HG03575 (cell line): ENCODE measurements at regions not wholly inside any gene's neighbourhood (a gene's known extent, or its start where the extent isn't known, plus 50 kb on each side); places are given as distances from the start of the nearest gene placed in this dataset.

Experiments used
- ATAC-seq: cut with Tn5 transposase; IDR thresholded peaks from one replicate; pipeline ENCODE4 v1.9.1; 2021; ENCODE audit not compliant: unreplicated experiment, insufficient number of reproducible peaks, low FRiP score; ENCODE audit errors: extremely low read depth

DNA sequence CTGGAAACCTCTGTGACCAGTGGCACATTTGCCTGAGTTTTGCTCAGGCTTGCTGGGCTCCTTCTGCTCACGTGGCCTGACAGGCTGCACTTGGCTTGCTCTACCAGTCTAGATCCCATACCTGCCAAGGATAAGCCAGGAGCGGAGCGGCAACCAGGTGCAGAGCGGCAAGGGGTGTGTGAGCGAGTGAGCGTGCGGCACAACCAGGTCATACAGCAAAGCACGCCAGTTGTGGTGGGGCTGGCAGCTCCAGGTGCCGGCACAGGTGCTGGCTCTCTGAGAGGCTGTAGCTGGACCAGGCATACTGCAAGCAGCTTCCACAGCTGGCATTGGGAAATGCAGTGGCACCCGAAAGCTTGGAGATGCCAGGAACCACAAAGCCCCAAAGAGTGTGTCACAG is 1495.1 kb downstream of the PCDH7 start:
- ATAC-seq: no peak

DNA sequence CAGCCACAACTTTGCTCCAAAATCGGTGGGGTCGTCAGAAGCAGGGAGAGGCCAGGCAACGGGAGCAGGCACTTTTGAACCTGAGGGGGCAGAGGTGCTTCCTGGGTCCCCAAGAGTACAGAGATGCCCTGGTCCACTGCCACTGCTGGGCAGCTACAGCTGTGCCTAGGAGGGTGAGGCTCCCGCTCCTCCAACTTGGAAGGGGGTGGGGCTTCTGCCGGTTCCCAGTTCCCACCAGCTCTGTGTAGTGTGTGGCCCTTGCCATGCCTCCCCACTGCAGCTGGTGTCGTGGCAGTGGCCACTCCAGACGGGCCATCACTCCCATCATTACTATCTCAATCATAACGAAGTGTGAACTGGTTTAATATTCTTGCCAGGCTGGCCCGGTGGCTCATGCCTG is 1496.3 kb downstream of the PCDH7 start:
- no peak for ATAC-seq

DNA sequence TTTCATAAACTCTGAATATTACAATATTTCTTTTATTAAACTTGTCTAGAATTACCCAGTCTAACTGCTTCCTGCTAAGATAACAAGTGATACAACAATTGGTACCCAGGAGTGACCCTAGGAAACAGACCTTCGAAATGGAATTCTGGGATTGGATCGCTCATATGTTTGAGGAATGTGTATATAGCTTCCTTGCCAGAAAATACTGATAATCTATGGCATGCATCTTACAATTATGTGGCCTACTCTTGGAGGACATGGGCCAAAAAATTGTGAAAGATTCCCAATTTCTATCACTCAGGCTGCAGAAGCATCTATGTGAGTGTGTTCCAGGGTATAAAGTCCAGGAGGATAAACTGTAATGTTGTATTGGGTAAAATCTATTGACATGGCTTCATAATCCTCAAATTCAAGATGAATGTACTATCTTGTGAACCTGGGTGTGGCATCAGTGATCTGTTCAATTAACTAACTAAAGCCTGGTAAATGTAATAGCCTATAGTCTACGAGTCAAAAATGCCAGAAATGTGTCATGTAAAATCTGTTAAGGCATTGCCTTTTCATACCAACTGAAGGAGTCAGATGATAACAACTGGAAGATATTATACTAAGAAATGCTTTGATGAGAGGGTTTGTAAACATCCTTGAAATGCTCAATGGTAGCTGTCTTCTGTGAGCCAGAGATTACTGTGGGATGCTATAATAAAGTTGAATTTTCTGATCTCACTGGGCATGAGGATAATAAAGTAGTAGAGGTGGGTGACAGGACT is 1499.3 kb downstream of the PCDH7 start:
- ATAC-seq: no peak

DNA sequence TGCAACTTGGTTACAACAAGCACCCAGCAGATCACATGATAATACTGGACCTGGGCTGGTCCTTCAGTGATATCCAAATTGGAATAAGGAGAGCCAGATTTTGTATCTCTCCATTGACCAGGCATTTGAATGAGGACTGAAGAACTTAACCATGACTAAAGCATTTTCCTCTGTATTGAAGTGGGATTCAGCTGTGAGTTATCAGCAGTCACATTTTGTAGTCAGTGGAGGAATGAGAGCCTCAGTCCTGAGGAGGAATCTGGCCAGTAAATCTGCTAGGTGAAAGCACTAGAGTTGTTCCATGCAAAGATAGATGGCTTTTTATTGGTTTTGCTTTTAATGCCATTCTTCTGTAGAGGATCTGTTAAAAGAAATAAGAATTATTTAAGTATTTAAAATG is 1506.0 kb downstream of the PCDH7 start:
- no peak for ATAC-seq

DNA sequence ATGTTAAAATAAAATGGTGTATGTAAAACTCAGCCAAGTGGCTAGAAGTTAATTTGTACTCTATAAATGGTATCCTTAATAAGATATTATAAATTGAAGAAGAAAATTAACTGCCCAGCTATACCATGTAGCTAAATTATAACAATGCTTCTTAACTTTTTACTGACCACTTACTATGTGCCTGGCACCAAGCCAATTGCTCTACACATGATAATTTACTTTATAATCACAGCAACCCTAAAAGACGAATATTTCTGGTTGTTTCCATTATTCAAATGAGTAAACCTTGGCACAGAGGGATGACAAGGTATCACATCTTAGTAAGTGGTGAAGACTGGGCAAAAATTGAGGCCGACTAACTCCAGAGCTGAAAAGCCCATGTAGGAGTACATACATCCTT is 1506.6 kb downstream of the PCDH7 start:
- no peak for ATAC-seq

DNA sequence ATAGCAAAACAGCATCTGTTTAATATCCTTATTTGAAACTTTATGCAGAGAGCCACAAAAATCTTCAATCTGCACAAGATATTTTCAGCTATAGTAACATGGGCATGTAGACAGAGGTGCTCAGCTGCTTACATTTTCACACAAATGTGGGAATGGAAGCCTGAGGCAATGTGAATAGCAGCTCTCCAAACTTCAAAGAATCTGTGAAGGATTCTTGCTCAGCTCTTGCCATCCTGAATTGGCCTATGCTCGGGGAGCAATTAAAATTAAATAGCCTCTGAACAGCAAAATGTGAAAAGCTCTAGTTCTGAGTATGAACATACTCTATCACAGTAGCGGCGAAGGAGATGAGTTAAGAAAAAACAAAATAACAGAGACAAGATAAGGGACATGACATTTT is 1523.8 kb downstream of the PCDH7 start:
- no peak for ATAC-seq

DNA sequence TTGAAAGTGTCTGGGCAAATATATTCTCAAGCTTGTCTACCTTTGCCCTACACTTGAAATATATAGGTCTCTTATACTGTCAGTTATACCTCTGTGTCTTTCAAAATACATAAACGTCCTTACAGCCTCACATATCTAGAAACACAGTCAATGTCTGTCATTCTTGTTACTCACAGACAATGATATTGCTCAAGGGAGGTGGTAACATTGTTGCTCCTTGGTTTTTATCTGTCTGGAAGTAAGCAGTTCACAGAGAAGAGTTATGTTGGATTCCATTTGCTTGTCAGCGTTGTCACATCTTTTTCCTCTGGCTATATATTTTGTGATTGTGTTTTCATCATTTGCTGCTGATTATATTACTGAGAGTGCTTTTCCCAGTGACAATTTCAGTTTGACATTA is 1528.9 kb downstream of the PCDH7 start:
- no peak for ATAC-seq

DNA sequence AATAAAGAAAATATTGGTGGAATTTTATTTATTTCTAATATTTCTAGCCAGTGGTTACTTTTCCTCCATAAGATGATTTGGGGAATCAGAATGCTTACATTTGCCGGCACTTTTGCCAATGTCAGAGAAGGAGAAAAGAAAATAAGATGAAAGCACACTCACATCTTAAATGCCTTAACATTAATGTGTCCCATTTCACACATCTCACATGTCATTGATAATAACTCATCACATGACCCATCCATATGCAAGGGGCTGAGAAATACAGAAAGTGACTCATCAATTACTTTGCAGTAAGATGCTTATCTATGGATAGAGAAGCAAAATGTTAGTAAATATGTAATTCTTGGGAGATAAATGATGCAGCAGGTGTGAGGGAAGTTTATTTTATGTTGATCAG is 1531.0 kb downstream of the PCDH7 start:
- no peak for ATAC-seq

DNA sequence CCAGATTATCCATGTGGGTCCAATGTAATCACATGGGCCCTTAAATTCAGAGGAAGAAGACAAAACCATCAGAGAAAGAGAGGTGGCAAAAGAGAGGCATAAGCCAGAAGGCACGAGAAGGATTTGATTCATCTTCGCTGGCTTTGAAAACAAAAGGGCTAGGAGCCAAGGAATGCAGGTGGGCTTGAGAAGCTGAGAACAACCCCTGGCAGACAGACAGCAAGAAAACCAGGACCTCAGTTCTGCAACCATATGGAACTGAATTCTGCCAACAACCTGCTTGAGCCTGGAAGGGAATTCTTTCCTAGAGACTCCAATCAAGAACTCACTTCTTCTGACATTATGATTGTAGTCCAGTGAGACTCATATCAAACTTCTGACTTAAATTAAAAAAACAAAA is 1531.8 kb downstream of the PCDH7 start:
- no peak for ATAC-seq

DNA sequence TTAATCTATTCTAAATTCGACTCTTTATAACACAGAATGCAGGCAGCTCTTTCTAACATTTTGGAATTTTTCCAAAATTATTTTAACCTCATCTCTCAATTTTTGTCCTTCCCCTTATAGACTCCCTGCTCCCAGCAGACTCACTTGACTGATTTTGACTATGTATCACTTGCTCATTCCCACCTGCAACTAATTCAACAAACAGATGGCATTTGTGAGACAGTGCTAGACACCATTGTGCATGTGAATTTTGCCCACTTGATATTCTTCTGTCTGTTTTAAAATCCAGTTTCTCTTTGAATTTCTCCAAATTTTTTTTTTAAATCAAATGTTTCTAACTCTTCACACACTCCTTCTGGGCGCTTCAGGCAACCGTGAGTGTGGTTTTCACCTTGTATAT is 1534.0 kb downstream of the PCDH7 start:
- no peak for ATAC-seq

DNA sequence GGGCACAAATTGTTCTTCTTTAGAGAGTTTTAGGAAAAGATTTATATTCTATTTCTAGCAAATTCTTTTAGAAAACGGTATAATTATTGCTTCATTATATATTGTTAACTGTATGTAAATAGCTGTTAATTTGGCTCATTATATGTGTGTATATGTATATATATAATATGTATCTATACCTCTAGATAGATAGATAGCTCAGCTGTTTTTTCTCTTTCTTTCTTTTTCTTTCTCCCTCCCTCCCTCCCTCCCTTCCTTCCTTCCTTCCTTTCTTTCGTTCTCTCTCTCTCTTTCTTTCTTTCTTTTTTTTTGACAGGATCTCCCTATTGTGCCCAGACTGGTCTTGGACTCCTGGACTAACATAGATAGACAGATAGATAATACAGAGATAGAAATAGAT is 1538.8 kb downstream of the PCDH7 start:
- no peak for ATAC-seq

DNA sequence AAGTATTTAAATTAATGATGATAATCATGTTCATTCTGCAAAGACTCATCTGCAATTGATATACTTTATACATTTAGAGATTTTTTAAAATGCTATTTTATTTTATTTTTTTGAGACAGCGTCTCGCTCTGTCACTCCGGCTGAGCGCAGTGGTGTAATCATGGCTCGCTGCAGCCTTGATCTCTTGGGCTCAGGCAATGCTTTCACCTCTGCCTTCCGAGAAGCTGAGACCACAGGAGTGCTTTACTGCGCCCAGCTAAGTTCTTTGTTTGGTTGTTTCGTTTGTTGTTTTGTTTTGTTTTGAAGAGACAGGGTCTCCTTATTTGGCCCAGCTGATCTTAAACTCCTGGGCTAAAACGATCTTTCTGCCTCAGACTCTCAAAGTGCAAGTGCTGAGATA is 1541.0 kb downstream of the PCDH7 start:
- ATAC-seq: no peak

DNA sequence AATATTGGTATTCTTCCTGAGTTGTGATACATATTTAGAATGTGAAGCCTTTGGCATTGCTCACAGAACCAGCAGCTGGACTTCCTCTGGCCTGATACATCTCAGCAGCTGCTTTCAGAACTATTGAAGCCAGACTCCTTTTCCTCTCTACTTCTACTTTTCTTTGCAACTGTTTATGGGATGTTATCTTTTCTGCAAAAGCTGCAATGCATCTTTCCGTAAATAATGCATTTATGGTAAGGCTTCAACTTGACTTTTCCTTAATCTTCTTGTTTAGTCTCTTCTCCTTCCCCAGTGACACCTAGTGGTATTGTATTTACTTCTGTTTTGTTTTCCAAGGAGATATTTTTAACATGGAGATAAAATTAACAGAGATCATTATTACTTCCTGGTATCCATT is 1548.7 kb downstream of the PCDH7 start:
- ATAC-seq: no peak

DNA sequence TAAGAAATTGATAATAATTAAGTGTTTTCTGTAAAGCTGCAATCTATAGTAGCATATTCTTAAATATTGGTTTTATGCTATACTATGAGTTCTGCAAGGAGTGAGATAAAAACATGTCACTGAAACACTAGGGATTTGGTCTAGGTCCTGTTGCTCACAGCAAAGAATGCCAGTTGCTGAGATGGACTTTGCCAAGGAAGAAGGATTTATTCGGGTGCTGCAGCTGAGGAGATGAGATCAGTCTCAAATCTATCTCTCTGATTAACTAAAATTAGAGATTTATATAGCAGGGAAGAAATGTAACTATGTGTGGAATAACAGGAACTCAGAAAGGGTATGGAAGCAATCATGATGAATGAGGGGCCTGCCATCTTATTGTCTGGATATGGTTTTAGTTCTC is 1569.9 kb downstream of the PCDH7 start:
- no peak for ATAC-seq

DNA sequence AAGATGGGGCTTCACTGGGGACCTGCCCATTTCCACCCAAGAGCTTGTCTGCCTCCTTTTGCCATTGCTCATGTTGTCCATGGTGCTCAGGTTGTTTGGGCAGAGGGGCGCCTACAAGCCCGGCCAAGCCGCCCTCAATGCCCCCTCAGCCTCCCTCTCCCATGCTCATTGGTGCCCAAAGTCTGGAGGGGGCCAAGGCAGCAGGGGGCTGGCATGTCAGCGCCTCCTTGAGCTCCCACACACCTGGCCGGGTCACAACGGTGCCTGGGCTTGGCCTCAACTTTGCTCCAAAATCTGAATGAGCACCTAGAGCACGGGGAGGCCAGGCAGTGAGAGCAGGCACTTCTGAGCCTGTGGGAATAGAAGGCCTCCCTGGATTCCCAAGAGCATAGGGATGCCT is 1598.8 kb downstream of the PCDH7 start:
- ATAC-seq: no peak

DNA sequence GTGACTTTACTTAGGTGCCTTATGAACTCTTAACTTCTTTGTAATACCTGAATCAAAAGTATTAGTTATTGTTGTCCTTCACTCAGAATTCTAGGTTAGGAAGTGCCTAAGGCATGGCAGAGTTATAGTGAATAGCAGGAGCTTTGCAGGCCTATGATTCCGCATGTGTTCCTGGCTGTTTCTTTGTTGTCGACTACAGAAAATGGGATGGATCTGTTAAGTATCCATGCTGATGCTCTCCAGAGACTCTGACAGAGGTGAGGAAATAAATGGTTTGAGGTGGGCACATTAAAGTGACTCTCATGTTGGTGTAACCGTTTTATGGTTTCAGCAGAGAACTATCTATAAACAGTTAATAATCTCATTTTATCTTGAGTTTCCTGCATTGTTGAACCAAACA is 1601.3 kb downstream of the PCDH7 start:
- ATAC-seq: no peak

DNA sequence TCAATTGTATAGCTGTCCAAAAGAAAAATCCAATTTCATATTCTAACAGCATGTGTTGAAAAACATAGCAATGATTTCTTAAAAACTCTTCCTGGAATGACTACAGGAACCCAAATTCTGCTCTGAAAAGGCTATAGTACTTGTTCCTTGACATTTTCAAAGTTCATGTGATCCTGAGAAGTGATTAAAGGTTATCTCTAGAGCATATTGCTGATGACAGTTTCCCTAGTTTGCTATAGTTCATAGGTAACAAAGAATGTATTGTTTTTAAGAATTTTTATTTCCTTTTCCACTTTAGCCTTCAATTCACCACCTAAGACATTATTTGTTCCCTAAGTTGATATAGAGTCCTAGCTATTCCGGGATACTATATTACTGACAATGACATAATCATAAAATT is 1614.6 kb downstream of the PCDH7 start:
- no peak for ATAC-seq

DNA sequence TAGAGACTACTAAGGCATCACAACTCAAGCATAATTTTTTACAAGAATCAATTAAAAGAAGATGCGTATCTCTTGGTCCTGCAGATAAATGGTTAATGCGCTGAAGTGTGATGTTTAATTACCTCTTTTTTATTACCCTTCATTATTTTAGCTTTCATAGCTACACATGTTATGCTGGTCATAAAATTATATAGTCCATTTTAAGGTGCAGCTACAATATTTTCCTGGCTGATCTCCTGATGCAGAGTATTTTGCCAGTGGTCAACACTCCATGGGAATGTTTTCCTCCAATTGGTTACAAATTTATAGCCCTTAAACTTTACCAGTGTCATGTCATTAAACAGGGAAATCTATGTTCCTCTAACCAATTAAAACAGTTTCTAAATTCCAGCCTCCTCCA is 1617.2 kb downstream of the PCDH7 start:
- no peak for ATAC-seq

DNA sequence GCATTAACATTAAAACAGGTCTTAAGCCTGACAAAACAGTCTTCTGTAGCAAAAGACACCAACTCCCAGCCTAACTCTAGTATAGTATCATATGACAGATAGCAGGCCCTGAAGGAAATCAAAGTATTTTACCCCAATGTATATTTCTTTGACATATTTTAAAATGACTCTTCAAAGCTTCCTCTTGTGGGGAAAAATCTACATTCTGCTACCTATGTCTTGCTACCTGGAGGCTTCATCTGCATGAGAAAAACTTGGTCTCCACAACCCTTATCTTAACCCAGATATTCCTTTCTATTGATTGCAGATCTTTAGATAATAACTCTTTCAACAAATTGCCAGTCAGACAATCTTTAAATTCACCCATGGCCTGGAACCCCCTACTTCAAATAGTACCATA is 1620.4 kb downstream of the PCDH7 start:
- ATAC-seq: no peak

DNA sequence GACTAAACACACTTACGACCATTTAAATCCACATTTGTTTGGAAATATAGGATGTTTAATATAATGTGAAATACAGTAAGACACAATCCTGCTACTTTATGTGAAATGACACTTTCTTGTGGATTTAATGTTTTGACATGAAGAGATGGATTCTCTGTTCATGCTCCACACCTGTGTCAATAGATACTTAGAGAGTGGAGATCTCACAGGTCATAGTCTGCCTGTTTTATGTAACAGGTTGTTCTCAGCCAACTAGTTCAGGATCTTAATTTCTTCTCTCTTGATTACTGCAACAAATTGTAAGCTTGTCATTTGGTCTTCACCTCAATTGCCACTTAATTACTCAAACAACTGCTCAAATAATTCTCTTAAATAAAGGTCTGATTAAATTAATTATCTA is 1621.2 kb downstream of the PCDH7 start:
- ATAC-seq: no peak

DNA sequence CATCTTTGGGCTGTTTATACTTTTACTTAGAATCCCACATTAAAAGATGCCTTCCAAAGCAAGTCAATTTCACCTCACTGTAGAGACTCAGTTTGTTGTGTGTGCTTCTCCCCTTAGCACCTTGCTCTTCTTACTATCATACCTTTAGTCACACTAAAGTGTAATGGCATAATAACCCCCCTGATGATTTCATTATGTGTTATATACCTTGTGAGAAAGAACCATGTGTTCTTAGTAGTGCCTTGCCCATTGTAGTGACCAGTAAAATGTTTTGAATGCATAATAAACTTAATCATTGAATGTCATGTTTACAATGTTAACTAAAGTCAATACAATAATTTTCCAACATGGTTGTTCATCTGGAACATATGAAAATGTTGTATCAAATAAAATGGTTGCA is 1621.9 kb downstream of the PCDH7 start:
- no peak for ATAC-seq
